Retina (tissue), 1 donor: ENCODE measurements at regions not wholly inside any gene's neighbourhood (a gene's known extent, or its start where the extent isn't known, plus 50 kb on each side); places are given as distances from the start of the nearest gene placed in this dataset.
"Not testable (repeated sequence)": the region's sequence is repeated elsewhere in the genome, so short reads cannot be mapped to it uniquely, and the experiment has no call there.

ENCODE experiments used
- DNase-seq: peaks from one replicate; pipeline ENCODE4 v3.0.0-alpha.2; 2016

GRCh38 chr6:158881276-158881675 is 62.1 kb upstream of the EZR start:
- DNase-seq = not testable (repeated sequence)

DNA sequence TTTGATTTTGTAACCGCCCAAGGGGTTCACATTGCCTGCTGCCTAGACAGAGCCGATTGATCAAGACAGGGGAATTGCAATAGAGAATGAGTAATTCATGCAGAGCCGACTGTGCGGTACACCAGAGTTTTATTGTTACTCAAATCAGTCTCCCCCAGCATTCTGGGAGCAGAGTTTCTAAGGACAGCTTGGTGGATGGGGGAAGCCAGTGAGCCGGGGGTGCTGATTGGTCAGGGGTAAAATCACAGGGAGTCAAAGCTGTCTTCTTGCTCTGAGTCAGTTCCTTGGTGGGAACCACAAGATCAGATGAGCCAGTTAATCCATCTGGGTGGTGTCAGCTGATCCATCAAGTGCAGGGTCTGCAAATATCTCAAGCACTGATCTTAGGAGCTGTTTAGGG is 60.0 kb upstream of the EZR start:
- no peak for DNase-seq

DNA sequence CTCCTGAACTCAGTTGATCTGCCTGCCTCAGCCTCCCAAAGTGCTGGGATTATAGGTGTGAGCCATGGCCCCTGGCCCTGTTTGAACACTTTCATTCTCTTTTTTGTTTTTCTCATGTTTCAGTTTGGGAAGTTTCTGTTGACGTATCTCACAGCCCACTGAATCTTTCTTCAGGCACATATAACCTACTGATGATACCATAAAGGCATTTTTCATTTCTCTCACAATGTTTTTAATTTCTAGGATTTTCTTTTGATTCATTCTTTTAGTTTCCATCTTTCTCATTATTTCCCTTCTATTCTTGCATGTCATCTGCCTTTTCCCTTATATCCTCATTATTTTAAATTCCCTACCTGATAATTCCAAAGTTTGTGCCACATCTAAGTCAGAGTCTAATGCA is 58.5 kb upstream of the EZR start:
- DNase-seq = no peak

DNA sequence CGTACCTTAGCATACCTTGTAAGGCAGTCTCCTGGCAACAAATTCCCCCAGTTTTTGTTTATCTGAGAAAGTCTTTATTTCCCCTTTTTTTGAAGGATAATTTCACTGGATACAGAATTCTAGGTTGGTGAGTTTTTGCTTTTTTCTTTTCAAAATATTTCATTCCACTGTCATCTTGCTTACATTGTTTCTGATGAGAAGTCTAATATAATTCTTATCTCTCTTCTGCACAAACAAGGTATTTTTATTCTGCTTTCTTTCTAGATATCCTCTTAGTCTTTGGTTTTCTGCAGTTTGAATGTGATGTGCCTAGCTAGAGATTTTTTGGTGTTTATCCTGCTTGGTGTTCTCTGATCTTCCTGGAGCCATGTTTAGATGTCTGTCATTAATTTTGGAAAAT is 57.7 kb upstream of the EZR start:
- no peak for DNase-seq

- no peak for DNase-seq
Observed at GRCh38 chr6:158870649-158870957, 51.4 kb upstream of the EZR start.

- peak; percentile 78 for DNase-seq
Observed at GRCh38 chr6:158869826-158870648, 50.9 kb upstream of the EZR start.

- DNase-seq = peak; percentile 80
Observed at GRCh38 chr6:158868890-158869825, 50.0 kb upstream of the EZR start.
